GM12878 (cell line): ENCODE measurements at regions not wholly inside any gene's neighbourhood (a gene's known extent, or its start where the extent isn't known, plus 50 kb on each side); places are given as distances from the start of the nearest gene placed in this dataset.

ENCODE experiments used
- ATAC-seq: fragments of 200-7000 bp; cut with Tn5 transposase; 3 replicates; pipeline ENCODE4 v1.9.1; 2020; ENCODE audit warnings: mild to moderate bottlenecking, moderate library complexity
- BruUV-seq: library from RNA; stranded (reverse); fragments of 400-500 nt; replicated peaks from 2 replicates; lab custom pipeline; 2021; lab: Mats Ljungman, UMichigan
- CTCF ChIA-PET: fragments of 300-600 bp; sonication (Branson Sonifier 250); formaldehyde crosslinking; extraction: SDS; loops from one replicate; lab custom pipeline; 2021; ENCODE audit warnings: inconsistent platforms; lab: Yijun Ruan, JAX
- POLR2A ChIA-PET: fragments of 350-600 bp; formaldehyde crosslinking; extraction: SDS; loops from one replicate; lab custom pipeline; 2021; ENCODE audit warnings: inconsistent platforms; lab: Charles Lee
- RAD21 ChIA-PET: fragments of 300-600 bp; sonication (Branson Sonifier 250); formaldehyde crosslinking; loops from one replicate; lab custom pipeline; 2023; ENCODE audit warnings: antibody characterized with exemption; ENCODE audit not compliant: unreplicated experiment; lab: Charles Lee
- SMC1A ChIA-PET: fragments of 300-600 bp; sonication (Branson Sonifier 250); formaldehyde crosslinking; loops from one replicate; lab custom pipeline; 2023; ENCODE audit not compliant: unreplicated experiment, uncharacterized antibody; lab: Charles Lee
- DNase-seq: peaks from one replicate; pipeline ENCODE4 v3.0.0-alpha.2; 2011; ENCODE audit warnings: low read depth, low spot score
- FAIRE-seq: peaks from 3 replicates; lab custom pipeline; 2011; peaks lifted over from hg19 to GRCh38; lab: Jason Lieb, UNC
- H2AFZ ChIP-seq: 2 replicates; pipeline ENCODE4 v1.6.0; 2011; ENCODE audit warnings: low read depth, low read length, control low read depth; ENCODE audit not compliant: control insufficient read depth
- H3K27ac ChIP-seq: 2 replicates; pipeline ENCODE4 v1.5.1; 2011; ENCODE audit warnings: control low read depth; ENCODE audit not compliant: control insufficient read depth, insufficient read depth
- H3K27me3 ChIP-seq, 2 experiments: replicated peaks in 1 of 2; 2 replicates each; pipeline versions ENCODE4 v1.6.0 to v1.6.1; 2011; ENCODE audit warnings: low read length in 1 of 2; ENCODE audit not compliant: control insufficient read depth in 2 of 2, insufficient read depth in 2 of 2
- H3K36me3 ChIP-seq, 2 experiments: 2 replicates each; pipeline ENCODE4 v1.5.1; 2011; ENCODE audit warnings: low read length in 1 of 2; ENCODE audit not compliant: control insufficient read depth in 2 of 2, insufficient read depth in 2 of 2
- H3K4me1 ChIP-seq: 2 replicates; pipeline ENCODE4 v1.6.1; 2011; ENCODE audit warnings: mild to moderate bottlenecking, low read length, moderate library complexity, mixed read lengths; ENCODE audit not compliant: control insufficient read depth, insufficient read depth
- H3K4me2 ChIP-seq: 2 replicates; pipeline ENCODE4 v1.6.0; 2011; ENCODE audit warnings: control low read depth; ENCODE audit not compliant: control insufficient read depth, insufficient read depth
- H3K4me3 ChIP-seq: fragments of 200-600 bp; sonication (generic); 2 replicates; pipeline ENCODE4 v1.5.1; 2016
- H3K79me2 ChIP-seq: 2 replicates; pipeline ENCODE4 v1.6.0; 2011; ENCODE audit warnings: low read length; ENCODE audit not compliant: control insufficient read depth, insufficient read depth
- H3K9ac ChIP-seq: 2 replicates; pipeline ENCODE4 v1.8.0; 2011; ENCODE audit warnings: low read length, control low read depth, mixed read lengths; ENCODE audit not compliant: control insufficient read depth, insufficient read depth
- H3K9me3 ChIP-seq: replicated peaks from 3 replicates; pipeline ENCODE4 v1.5.1; 2011; ENCODE audit warnings: mild to moderate bottlenecking, low read length; ENCODE audit not compliant: control insufficient read depth, insufficient read depth
- H4K20me1 ChIP-seq: 2 replicates; pipeline ENCODE4 v1.6.0; 2011; ENCODE audit not compliant: control insufficient read depth, insufficient read depth
- BCL3 ChIP-seq: IDR thresholded peaks from 2 replicates; pipeline ENCODE4 v1.6.1; 2011; ENCODE audit warnings: borderline replicate concordance, low read depth, mild to moderate bottlenecking, moderate library complexity, low read length; ENCODE audit not compliant: insufficient read depth, poor library complexity, severe bottlenecking
- HSF1 ChIP-seq: fragments of 150-350 bp; IDR thresholded peaks from 2 replicates; pipeline ENCODE4 v1.6.1; 2014; ENCODE audit warnings: mild to moderate bottlenecking, low read depth, low read length
- JUNB ChIP-seq: IDR thresholded peaks from 2 replicates; pipeline ENCODE4 v1.6.1; 2016; ENCODE audit warnings: antibody characterized with exemption, mild to moderate bottlenecking
- POU2F2 ChIP-seq: IDR thresholded peaks from 3 replicates; pipeline ENCODE4 v1.6.1; 2011; ENCODE audit warnings: low read depth, mild to moderate bottlenecking, low read length, borderline replicate concordance
- RB1 ChIP-seq: fragments of 450-650 bp; formaldehyde crosslinking; IDR thresholded peaks from 2 replicates; pipeline ENCODE4 v1.6.1; 2017; ENCODE audit warnings: mild to moderate bottlenecking, borderline replicate concordance
- TCF12 ChIP-seq: IDR thresholded peaks from 2 replicates; pipeline ENCODE4 v1.6.1; 2011; ENCODE audit warnings: low read depth, mild to moderate bottlenecking, low read length
- TCF3 ChIP-seq: IDR thresholded peaks from 2 replicates; pipeline ENCODE4 v1.6.1; 2012; ENCODE audit warnings: low read depth, mild to moderate bottlenecking, low read length, borderline replicate concordance; ENCODE audit not compliant: insufficient read depth
- YY1 ChIP-seq: IDR thresholded peaks from 2 replicates; pipeline ENCODE4 v1.6.1; 2011; ENCODE audit warnings: low read depth, mild to moderate bottlenecking, low read length
- ZBTB11 ChIP-seq: fragments of 450-650 bp; formaldehyde crosslinking; IDR thresholded peaks from 2 replicates; pipeline ENCODE4 v1.5.0; 2022; ENCODE audit warnings: mild to moderate bottlenecking, missing genetic modification characterization
- WGBS: methylation state at CpG from one replicate; pipeline ENCODE4 v1.1.6; 2016; ENCODE audit warnings: low lambda C conversion rate; ENCODE audit not compliant: insufficient replicate concordance, insufficient coverage; ENCODE audit errors: missing lambda C conversion rate; 5-methylcytosine and 5-hydroxymethylcytosine counted together
- in situ Hi-C: fragments of 300-500 bp; cut with MboI; formaldehyde crosslinking; loops from 9 replicates; pipeline ENCODE4 v1.14.3; 2018; ENCODE audit warnings: mixed read lengths
- intact Hi-C: fragments of 100-400 bp; cut with micrococcal nuclease; formaldehyde crosslinking; loops from one replicate; pipeline ENCODE4 v1.14.2; 2022; ENCODE audit not compliant: unreplicated experiment

- Histone ChIP-seq H3K4me3 (no peak overlapping the region), H3K9me3 (no peaks in the 10 kb centered on the region), H3K27ac (no peak overlapping the region), H4K20me1 (no peaks in the 10 kb centered on the region), H3K9ac (no peak overlapping the region)
- WGBS: 11% methylated on average over 5 of the region's 5 CpGs
- CTCF ChIA-PET: no interaction called here
- no peak for DNase-seq
- RAD21 ChIA-PET: no interaction called here
- TF ChIP-seq YY1: no peak
- TF ChIP-seq, all 136 proteins: peak for 0
- Histone ChIP-seq H2AFZ (no peak overlapping the region), H3K4me2 (no peak overlapping the region), H3K36me3 (no peaks in the 10 kb centered on the region), H3K79me2 (no peaks in the 10 kb centered on the region), H3K4me1 (no peaks in the 10 kb centered on the region), H3K27me3 (peaks cover 7 to 11% of the 10 kb centered on the region in 2 experiments)
- ChIA-PET SMC1A (no interaction called here), POLR2A (no interaction called here)
- no TSS peak for BruUV-seq
- FAIRE-seq: no peak
- intact Hi-C loops: no loop called here
- in situ Hi-C loops: no loop called here
- ATAC-seq: no peak
Observed at GRCh38 chr12:114477989-114478395, 72.0 kb upstream of the TBX5 start.

GRCh38 chr12:114476159-114476558, 70.2 kb upstream of the TBX5 start:
- H3K27ac ChIP-seq: no peak overlapping the region
- FAIRE-seq (no peak), DNase-seq (no peak), ATAC-seq (no peak)
- ChIA-PET CTCF (interaction anchor here (2.1 kb wide), 1 partner anchor 495 kb away, joined by 11 read pairs; no protein-coding TSS in a partner anchor), RAD21 (no interaction called here), SMC1A (interaction anchor here (1.5 kb wide), 1 partner anchor 496 kb away, joined by 5 read pairs; no protein-coding TSS in a partner anchor), POLR2A (no interaction called here)
- H4K20me1 ChIP-seq: no peaks in the 10 kb centered on the region
- no peak overlapping the region for H3K4me3 ChIP-seq
- H3K4me1 ChIP-seq: no peaks in the 10 kb centered on the region
- H3K4me2 ChIP-seq: no peak overlapping the region
- intact Hi-C loops: no loop called here
- in situ Hi-C loops: no loop called here
- H3K9me3 ChIP-seq: no peaks in the 10 kb centered on the region
- no TSS peak for BruUV-seq
- no peaks in the 10 kb centered on the region for H3K79me2 ChIP-seq
- peaks cover 4 to 11% of the 10 kb centered on the region in 2 experiments; a peak in 3 of 4 replicates for H3K27me3 ChIP-seq
- no peak overlapping the region for H3K9ac ChIP-seq
- no peaks in the 10 kb centered on the region for H3K36me3 ChIP-seq
- WGBS: 47% methylated on average over 2 of the region's 2 CpGs
- H2AFZ ChIP-seq: no peak overlapping the region
- no peak for TF ChIP-seq ZBTB11 (CRISPR knock-in tag)
- no peak for TF ChIP-seq JUNB
- no peak for TF ChIP-seq BCL3
- no peak for TF ChIP-seq TCF12
- no peak for TF ChIP-seq POU2F2
- TF ChIP-seq RB1: no peak
- no peak for TF ChIP-seq TCF3
- TF ChIP-seq HSF1: no peak
